ENCODE measurements at regions not wholly inside any gene's neighbourhood (a gene's known extent, or its start where the extent isn't known, plus 50 kb on each side); places are given as distances from the start of the nearest gene placed in this dataset.

DNA sequence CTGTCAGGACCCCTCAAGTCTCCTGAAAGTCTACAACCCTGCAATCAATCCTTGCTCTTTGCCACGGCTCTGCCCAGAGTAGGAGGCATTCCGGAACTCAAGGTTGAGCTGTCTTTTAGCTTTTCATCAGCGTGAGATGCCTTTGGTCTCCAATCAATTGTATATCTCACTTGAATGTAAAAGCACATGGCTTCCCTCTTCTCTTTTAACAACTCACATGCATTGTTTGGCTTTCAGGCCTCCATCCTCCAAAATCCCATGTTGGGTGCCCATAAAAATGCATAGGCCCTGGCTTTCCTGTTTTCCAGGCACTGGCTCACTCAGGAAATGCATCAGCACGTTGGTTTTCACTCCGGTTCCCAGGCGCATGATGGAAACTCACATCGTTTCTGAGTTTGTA lies 64.0 kb upstream of the FOXF1 start:
- TF ChIP-seq, protein P1, sequence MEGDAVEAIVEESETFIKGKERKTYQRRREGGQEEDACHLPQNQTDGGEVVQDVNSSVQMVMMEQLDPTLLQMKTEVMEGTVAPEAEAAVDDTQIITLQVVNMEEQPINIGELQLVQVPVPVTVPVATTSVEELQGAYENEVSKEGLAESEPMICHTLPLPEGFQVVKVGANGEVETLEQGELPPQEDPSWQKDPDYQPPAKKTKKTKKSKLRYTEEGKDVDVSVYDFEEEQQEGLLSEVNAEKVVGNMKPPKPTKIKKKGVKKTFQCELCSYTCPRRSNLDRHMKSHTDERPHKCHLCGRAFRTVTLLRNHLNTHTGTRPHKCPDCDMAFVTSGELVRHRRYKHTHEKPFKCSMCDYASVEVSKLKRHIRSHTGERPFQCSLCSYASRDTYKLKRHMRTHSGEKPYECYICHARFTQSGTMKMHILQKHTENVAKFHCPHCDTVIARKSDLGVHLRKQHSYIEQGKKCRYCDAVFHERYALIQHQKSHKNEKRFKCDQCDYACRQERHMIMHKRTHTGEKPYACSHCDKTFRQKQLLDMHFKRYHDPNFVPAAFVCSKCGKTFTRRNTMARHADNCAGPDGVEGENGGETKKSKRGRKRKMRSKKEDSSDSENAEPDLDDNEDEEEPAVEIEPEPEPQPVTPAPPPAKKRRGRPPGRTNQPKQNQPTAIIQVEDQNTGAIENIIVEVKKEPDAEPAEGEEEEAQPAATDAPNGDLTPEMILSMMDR (IDR thresholded peaks at IDR 0.05; ENCODE audit: extremely low read depth, insufficient read depth, missing control alignments), result no peak
- in situ Hi-C loops (cut with MboI; ENCODE audit: low pct_unique_long_range_greater_than_20kb, low sequenced_read_pairs, unreplicated experiment), result no loop called here
- DNase-seq (ENCODE audit: low spot score), result no peak

DNA sequence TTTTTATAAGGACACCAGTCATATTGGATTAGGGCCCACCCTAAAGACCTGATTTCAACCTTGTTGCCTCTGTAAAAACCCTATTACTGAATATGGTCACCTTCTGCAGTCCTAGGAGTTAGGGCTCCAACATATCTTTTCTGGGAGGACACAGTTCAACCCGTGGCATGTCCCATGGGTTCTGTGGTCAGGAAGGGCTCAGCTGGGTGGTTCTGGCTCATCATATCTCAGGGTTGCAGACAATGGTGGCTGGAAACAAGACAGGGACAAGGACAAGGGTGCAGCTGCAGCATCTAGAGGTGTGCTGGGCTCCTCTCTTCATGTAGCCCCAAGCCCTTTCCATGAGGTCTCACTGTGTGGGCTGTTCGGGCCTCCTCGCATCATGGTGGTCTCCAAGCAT lies 63.1 kb upstream of the FOXF1 start:
- in situ Hi-C loops (cut with MboI; ENCODE audit: low pct_unique_long_range_greater_than_20kb, low sequenced_read_pairs, unreplicated experiment), result no loop called here

DNA sequence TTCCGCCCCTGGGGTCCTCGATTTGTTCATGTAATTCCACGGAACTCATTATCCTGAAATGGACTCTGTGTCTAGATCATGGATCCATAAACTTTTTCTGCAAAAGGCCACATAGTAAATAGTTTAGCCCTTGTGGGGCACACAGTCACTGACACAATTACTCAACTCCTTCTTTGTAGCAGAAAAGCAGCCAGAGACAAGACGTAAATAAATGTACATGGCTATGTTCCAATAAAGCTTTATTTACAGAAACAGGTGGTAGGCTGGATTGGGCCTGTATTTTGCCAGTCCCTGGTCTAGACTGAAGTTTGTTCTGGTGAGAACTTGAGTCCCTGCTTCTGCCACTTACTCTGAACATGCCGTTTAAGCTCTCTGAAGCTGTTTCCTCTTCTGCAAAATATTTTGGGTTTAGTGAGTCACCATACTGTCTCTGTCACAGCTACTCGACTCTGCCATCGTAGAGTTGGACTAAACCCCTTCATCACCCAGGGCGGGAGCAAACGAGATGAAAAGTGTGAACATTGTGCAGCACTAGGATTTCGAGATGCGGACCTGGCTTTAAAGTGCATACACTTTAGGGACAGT lies 61.9 kb upstream of the FOXF1 start:
- no peak for DNase-seq (ENCODE audit: low spot score)
- TF ChIP-seq, protein P1 (IDR thresholded peaks at IDR 0.05; ENCODE audit: extremely low read depth, insufficient read depth, missing control alignments), result no peak
- in situ Hi-C loops (cut with MboI; ENCODE audit: low pct_unique_long_range_greater_than_20kb, low sequenced_read_pairs, unreplicated experiment), result no loop called here

More for the DNA sequence above, 63.1 kb upstream of the FOXF1 start:
- TF ChIP-seq, protein P1 (IDR thresholded peaks at IDR 0.05; ENCODE audit: extremely low read depth, insufficient read depth, missing control alignments), result no peak
- no peak for DNase-seq (ENCODE audit: low spot score)

DNA sequence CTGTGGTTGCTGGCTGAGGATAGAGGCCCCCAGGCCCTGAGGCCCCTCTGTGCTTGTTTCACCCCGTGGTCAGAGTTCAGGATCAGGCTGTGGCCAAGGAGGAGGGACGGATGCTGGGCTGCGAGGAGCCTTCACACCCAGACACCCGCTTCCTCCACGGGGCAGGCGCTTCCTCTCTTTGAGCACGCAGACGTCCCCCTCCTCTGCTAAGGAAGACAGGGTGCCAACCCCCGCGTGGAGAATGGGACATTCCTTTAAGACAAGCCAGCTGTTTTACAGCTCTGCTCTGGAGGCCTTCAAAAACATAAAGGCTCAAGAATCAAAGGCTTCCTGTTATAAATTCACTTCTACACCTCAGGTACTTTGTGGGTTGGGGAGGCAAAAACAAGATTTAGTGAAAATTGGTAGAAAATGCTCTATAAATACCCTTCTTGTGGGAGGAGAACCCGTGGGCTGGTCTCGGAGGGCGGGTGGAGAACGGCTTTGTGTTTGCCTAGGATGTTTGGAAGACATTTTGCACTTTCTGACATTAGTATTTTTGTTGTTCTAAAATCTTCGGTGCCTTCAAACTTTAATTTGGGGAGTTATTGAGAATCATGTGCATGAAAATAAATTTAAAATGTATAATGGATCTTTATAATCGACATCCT lies 60.8 kb upstream of the FOXF1 start:
- in situ Hi-C loops (cut with MboI; ENCODE audit: low pct_unique_long_range_greater_than_20kb, low sequenced_read_pairs, unreplicated experiment), result no loop called here
- TF ChIP-seq, protein P1 (IDR thresholded peaks at IDR 0.05; ENCODE audit: extremely low read depth, insufficient read depth, missing control alignments), result no peak

DNA sequence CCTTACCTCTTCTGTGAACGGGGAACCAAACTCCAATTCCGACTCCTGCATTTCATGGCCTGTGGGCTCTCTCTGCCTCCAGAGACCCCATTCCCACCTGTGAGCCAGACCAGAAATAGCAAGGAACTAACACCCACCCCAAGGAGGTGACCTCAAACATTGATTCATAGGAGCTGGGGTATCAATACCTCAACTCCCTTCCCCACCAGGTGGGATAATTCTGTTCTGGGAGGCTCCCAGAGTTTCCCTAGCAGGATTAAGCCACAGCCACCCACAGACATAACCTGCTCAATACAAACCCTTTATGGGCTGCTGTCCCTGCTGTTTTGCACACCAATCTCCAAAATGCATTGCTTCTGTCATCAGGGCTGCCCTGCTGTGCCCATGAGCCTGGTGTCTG lies 59.6 kb upstream of the FOXF1 start:
- no peak for DNase-seq (ENCODE audit: low spot score)
- in situ Hi-C loops (cut with MboI; ENCODE audit: low pct_unique_long_range_greater_than_20kb, low sequenced_read_pairs, unreplicated experiment), result no loop called here
- TF ChIP-seq, protein P1 (IDR thresholded peaks at IDR 0.05; ENCODE audit: extremely low read depth, insufficient read depth, missing control alignments), result no peak

More for the DNA sequence above, 60.8 kb upstream of the FOXF1 start:
- no peak for DNase-seq (ENCODE audit: low spot score)

DNA sequence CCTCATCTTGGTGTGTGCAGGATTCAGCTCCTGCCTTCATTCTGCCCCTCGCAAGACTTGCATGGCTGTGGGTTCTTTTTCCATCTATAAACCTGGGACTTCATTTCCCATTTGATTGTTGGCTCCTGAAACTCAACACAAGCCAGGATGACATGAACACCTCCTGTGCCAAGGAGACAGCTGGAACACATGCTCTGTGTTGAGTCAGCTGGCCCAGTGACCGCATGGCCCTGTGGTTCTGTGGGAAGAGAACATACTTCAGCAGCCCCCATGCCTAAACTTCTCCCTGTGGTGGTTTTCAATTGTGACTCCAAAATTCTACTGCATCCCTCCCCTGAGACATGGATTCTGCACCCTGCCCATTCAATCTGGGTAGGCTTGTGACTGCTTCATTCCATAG lies 57.9 kb upstream of the FOXF1 start:
- TF ChIP-seq, protein P1 (IDR thresholded peaks at IDR 0.05; ENCODE audit: extremely low read depth, insufficient read depth, missing control alignments), result no peak
- in situ Hi-C loops (cut with MboI; ENCODE audit: low pct_unique_long_range_greater_than_20kb, low sequenced_read_pairs, unreplicated experiment), result no loop called here
- DNase-seq (ENCODE audit: low spot score), result no peak

Data from GM13977 (cell line).